H1 (cell line): ENCODE measurements at regions not wholly inside any gene's neighbourhood (a gene's known extent, or its start where the extent isn't known, plus 50 kb on each side); places are given as distances from the start of the nearest gene placed in this dataset.

Experiments used
- CTCF ChIA-PET: fragments of 300-600 bp; sonication (Branson Sonifier 250); formaldehyde crosslinking; loops from one replicate; lab custom pipeline; 2021; ENCODE audit not compliant: partially characterized antibody; lab: Charles Lee
- POLR2A ChIA-PET: fragments of 300-600 bp; sonication (Branson Sonifier 250); formaldehyde crosslinking; loops from one replicate; lab custom pipeline; 2021; ENCODE audit warnings: inconsistent platforms; ENCODE audit not compliant: partially characterized antibody; lab: Charles Lee
- DNase-seq, 2 experiments: peaks; one replicate each; pipeline versions ENCODE4 v3.0.0 to v3.0.0-alpha.2; 2010 to 2022; ENCODE audit warnings: low spot score in 2 of 2, low read depth in 1 of 2, mixed read lengths in 1 of 2
- FAIRE-seq: peaks from 2 replicates; lab custom pipeline; 2011; peaks lifted over from hg19 to GRCh38; lab: Jason Lieb, UNC
- H2AFZ ChIP-seq: 2 replicates; pipeline ENCODE4 v1.8.1; 2012; ENCODE audit warnings: low read length, inconsistent platforms
- H2AK5ac ChIP-seq: 2 replicates; pipeline ENCODE4 v1.6.1; 2013; ENCODE audit warnings: low read depth, low read length
- H2BK120ac ChIP-seq: replicated peaks from 2 replicates; pipeline ENCODE3; 2013; ENCODE audit warnings: low read depth, low read length, inconsistent platforms
- H2BK12ac ChIP-seq: 2 replicates; pipeline ENCODE4 v1.6.1; 2013; ENCODE audit warnings: low read depth, low read length
- H2BK15ac ChIP-seq: 2 replicates; pipeline ENCODE4 v1.6.1; 2013; ENCODE audit warnings: low read length
- H2BK20ac ChIP-seq: 2 replicates; pipeline ENCODE4 v1.6.1; 2013; ENCODE audit warnings: low read length
- H2BK5ac ChIP-seq: 2 replicates; pipeline ENCODE4 v1.6.1; 2013; ENCODE audit warnings: low read depth, low read length
- H3K14ac ChIP-seq: 2 replicates; pipeline ENCODE4 v1.6.1; 2013; ENCODE audit warnings: inconsistent platforms; ENCODE audit not compliant: insufficient read length
- H3K18ac ChIP-seq: 2 replicates; pipeline ENCODE4 v1.6.1; 2013; ENCODE audit warnings: low read length; ENCODE audit errors: extremely low read depth
- H3K23ac ChIP-seq: 2 replicates; pipeline ENCODE4 v1.6.1; 2013; ENCODE audit warnings: inconsistent platforms; ENCODE audit not compliant: insufficient read length
- H3K23me2 ChIP-seq: 2 replicates; pipeline ENCODE4 v1.6.1; 2013; ENCODE audit warnings: low read depth, low read length
- H3K27ac ChIP-seq: 2 replicates; pipeline ENCODE4 v1.6.1; 2011; ENCODE audit warnings: low read depth, low read length, inconsistent platforms
- H3K27me3 ChIP-seq, 4 experiments: replicated peaks in 1 of 4; 1 replicate in 1 of 4; 2 replicates in 3 of 4; pipeline versions ENCODE4 v1.6.1 to v1.8.1; 2011 to 2013; ENCODE audit warnings: low read length in 3 of 4, mild to moderate bottlenecking in 3 of 4, inconsistent platforms in 2 of 4, mixed read lengths in 2 of 4, moderate library complexity in 1 of 4; ENCODE audit not compliant: control insufficient read depth in 3 of 4, insufficient read depth in 3 of 4; ENCODE audit errors: extremely low read depth in 1 of 4
- H3K36me3 ChIP-seq, 4 experiments: 2 replicates each; pipeline versions ENCODE4 v1.6.1 to v1.8.1; 2011 to 2013; ENCODE audit warnings: mild to moderate bottlenecking in 4 of 4, low read length in 3 of 4, moderate library complexity in 2 of 4, control low read depth in 1 of 4, inconsistent platforms in 1 of 4; ENCODE audit not compliant: insufficient read depth in 4 of 4, control insufficient read depth in 2 of 4
- H3K4ac ChIP-seq: replicated peaks from 2 replicates; pipeline ENCODE3; 2013; ENCODE audit warnings: low read length, low read depth, mixed read lengths, inconsistent platforms; ENCODE audit not compliant: insufficient read length
- H3K4me1 ChIP-seq, 4 experiments: replicated peaks in 1 of 4; 1 replicate in 1 of 4; 2 replicates in 3 of 4; pipeline versions ENCODE4 v1.6.1 to v1.8.1; 2011 to 2013; ENCODE audit warnings: low read length in 3 of 4, inconsistent platforms in 2 of 4, mixed read lengths in 1 of 4; ENCODE audit not compliant: insufficient read depth in 4 of 4, control insufficient read depth in 3 of 4
- H3K4me2 ChIP-seq, 2 experiments: 2 replicates each; pipeline versions ENCODE4 v1.6.1 to v1.8.1; 2011 to 2013; ENCODE audit warnings: low read depth in 2 of 2, low read length in 2 of 2, control low read depth in 1 of 2, inconsistent platforms in 1 of 2, mild to moderate bottlenecking in 1 of 2; ENCODE audit not compliant: insufficient read depth in 1 of 2
- H3K4me3 ChIP-seq, 4 experiments: fragments of 200-600, 300-600 bp in 1 of 4; sonication (generic), shearing (Covaris generic), sonication (Bioruptor Twin) in 1 of 4; 2 replicates each; pipeline versions ENCODE4 v1.5.1 to v1.8.1; 2011 to 2016; ENCODE audit warnings: low read length in 4 of 4, low read depth in 3 of 4, control low read depth in 2 of 4, inconsistent platforms in 2 of 4, mild to moderate bottlenecking in 2 of 4, mixed read lengths in 1 of 4, moderate library complexity in 1 of 4; ENCODE audit not compliant: insufficient read depth in 2 of 4; ENCODE audit errors: extremely low read depth in 1 of 4
- H3K56ac ChIP-seq: replicated peaks from 2 replicates; pipeline ENCODE3; 2013; ENCODE audit warnings: low read depth, mild to moderate bottlenecking, mixed read lengths, low read length, inconsistent platforms; ENCODE audit not compliant: insufficient read length
- H3K79me1 ChIP-seq: 2 replicates; pipeline ENCODE4 v1.6.1; 2013; ENCODE audit warnings: low read depth, low read length, control low read depth
- H3K79me2 ChIP-seq, 2 experiments: 2 replicates each; pipeline versions ENCODE4 v1.6.1 to v1.8.1; 2012 to 2013; ENCODE audit warnings: low read length in 2 of 2, mild to moderate bottlenecking in 2 of 2, inconsistent platforms in 1 of 2; ENCODE audit not compliant: insufficient read depth in 2 of 2, control insufficient read depth in 1 of 2
- H3K9ac ChIP-seq, 4 experiments: replicated peaks in 1 of 4; 1 replicate in 1 of 4; 2 replicates in 3 of 4; pipeline versions ENCODE4 v1.6.1 to v1.8.1; 2011 to 2013; ENCODE audit warnings: low read depth in 3 of 4, low read length in 3 of 4, control low read depth in 2 of 4, mild to moderate bottlenecking in 2 of 4, moderate library complexity in 2 of 4, inconsistent platforms in 1 of 4; ENCODE audit errors: extremely low read depth in 1 of 4
- H3K9me3 ChIP-seq, 2 experiments: 2 replicates each; pipeline versions ENCODE4 v1.6.1 to v1.8.1; 2012 to 2013; ENCODE audit warnings: mild to moderate bottlenecking in 2 of 2, moderate library complexity in 2 of 2, control low read depth in 1 of 2, inconsistent platforms in 1 of 2, low read depth in 1 of 2, low read length in 1 of 2, mixed read lengths in 1 of 2; ENCODE audit not compliant: insufficient read depth in 2 of 2
- H4K20me1 ChIP-seq, 2 experiments: replicated peaks in 1 of 2; 2 replicates each; pipeline versions ENCODE3 to v1.8.1; 2011 to 2013; ENCODE audit warnings: inconsistent platforms in 2 of 2, low read length in 2 of 2, mild to moderate bottlenecking in 1 of 2; ENCODE audit not compliant: insufficient read depth in 2 of 2, control insufficient read depth in 1 of 2
- H4K5ac ChIP-seq: 2 replicates; pipeline ENCODE4 v1.6.1; 2013; ENCODE audit warnings: low read length, low read depth, mixed read lengths, inconsistent platforms; ENCODE audit not compliant: insufficient read length
- H4K8ac ChIP-seq: 2 replicates; pipeline ENCODE4 v1.8.0; 2013; ENCODE audit warnings: mild to moderate bottlenecking, moderate library complexity, low read length, inconsistent platforms; ENCODE audit not compliant: insufficient read depth; ENCODE audit errors: extremely low read depth
- H4K91ac ChIP-seq: replicated peaks from 2 replicates; pipeline ENCODE3; 2013; ENCODE audit warnings: low read length, mixed read lengths, inconsistent platforms; ENCODE audit not compliant: insufficient read length
- BCL11A ChIP-seq, 2 experiments: IDR thresholded peaks; one replicate each; pipeline ENCODE4 v1.6.1; 2011; ENCODE audit warnings: low read depth in 2 of 2, low read length in 2 of 2, mild to moderate bottlenecking in 2 of 2
- HDAC2 ChIP-seq, 2 experiments: fragments of 300-600 bp in 1 of 2; sonication (generic) in 1 of 2; IDR thresholded peaks; 2 replicates each; pipeline ENCODE4 v1.6.1; 2011 to 2012; ENCODE audit warnings: low read depth in 2 of 2, low read length in 2 of 2, mild to moderate bottlenecking in 2 of 2, moderate library complexity in 2 of 2, borderline replicate concordance in 1 of 2, inconsistent platforms in 1 of 2
- SP2 ChIP-seq: IDR thresholded peaks from 2 replicates; pipeline ENCODE4 v1.6.1; 2012; ENCODE audit warnings: mild to moderate bottlenecking, low read length, inconsistent platforms
- WGBS, 2 experiments: shearing (Covaris generic) in 1 of 2; methylation state at CpG; one replicate each; pipeline versions ENCODE4 v1.1.6 to v1.1.7; 2013 to 2015; ENCODE audit warnings: low lambda C conversion rate in 2 of 2, mixed read lengths in 2 of 2, inconsistent platforms in 1 of 2, low coverage in 1 of 2, missing lambda C conversion rate in 1 of 2; ENCODE audit not compliant: insufficient replicate concordance in 2 of 2, insufficient coverage in 1 of 2, insufficient read length in 1 of 2; ENCODE audit errors: extremely low coverage in 1 of 2, missing lambda C conversion rate in 1 of 2; 5-methylcytosine and 5-hydroxymethylcytosine counted together

GRCh38 chr11:26231252-26231661 is 100.7 kb upstream of the ANO3 start:
- Histone ChIP-seq H4K91ac (no peak overlapping the region), H3K9me3 (no peaks in the 10 kb centered on the region), H3K36me3 (no peaks in the 10 kb centered on the region), H3K4me2 (no peak overlapping the region), H4K20me1 (no peaks in the 10 kb centered on the region), H3K56ac (no peak overlapping the region), H3K23ac (no peak overlapping the region), H3K9ac (no peak overlapping the region), H3K23me2 (no peaks in the 10 kb centered on the region), H3K4ac (no peak overlapping the region), H2BK15ac (no peak overlapping the region), H2AFZ (no peak overlapping the region), H2AK5ac (no peak overlapping the region), H3K79me2 (no peaks in the 10 kb centered on the region), H2BK5ac (no peak overlapping the region), H3K18ac (no peak overlapping the region), H2BK12ac (no peak overlapping the region), H4K8ac (no peak overlapping the region), H2BK120ac (no peak overlapping the region), H3K27ac (no peak overlapping the region), H3K4me3 (no peak overlapping the region), H3K27me3 (no peaks in the 10 kb centered on the region), H2BK20ac (no peak overlapping the region), H3K79me1 (no peaks in the 10 kb centered on the region), H4K5ac (no peak overlapping the region), H3K14ac (no peak overlapping the region), H3K4me1 (no peaks in the 10 kb centered on the region)
- DNase-seq: no peak
- FAIRE-seq: no peak
- TF ChIP-seq BCL11A (IDR thresholded peaks at IDR 0.05; ENCODE audit: low read depth in 2 of 2, low read length in 2 of 2): no peak
- TF ChIP-seq SP2: no peak
- no peak for TF ChIP-seq HDAC2 (IDR thresholded peaks at IDR 0.05; ENCODE audit: borderline replicate concordance in 1 of 2, low read depth in 2 of 2, low read length in 2 of 2)
- 36% methylated on average over 3 of the region's 3 CpGs; no CpG with 5 or more reads in 1 of the 2 experiments for WGBS, 2 experiments
- CTCF ChIA-PET: interaction anchor here (0.6 kb wide), 1 partner anchor 408 kb away, joined by 3 read pairs; no protein-coding TSS in a partner anchor
- POLR2A ChIA-PET: no interaction called here
